Ishikawa (cell line): ENCODE measurements at regions not wholly inside any gene's neighbourhood (a gene's known extent, or its start where the extent isn't known, plus 50 kb on each side); places are given as distances from the start of the nearest gene placed in this dataset.

Experiments
- EGR1 ChIP-seq: IDR thresholded peaks from 2 replicates; pipeline ENCODE4 v1.6.1; 2012
- EP300 ChIP-seq: IDR thresholded peaks from 2 replicates; pipeline ENCODE4 v1.6.1; 2012; ENCODE audit warnings: borderline replicate concordance
- FOXM1 ChIP-seq: IDR thresholded peaks from 2 replicates; pipeline ENCODE4 v1.6.1; 2012; ENCODE audit warnings: low read depth, borderline replicate concordance
- NFIC ChIP-seq: IDR thresholded peaks from 2 replicates; pipeline ENCODE4 v1.6.1; 2012
- RAD21 ChIP-seq: IDR thresholded peaks from 2 replicates; pipeline ENCODE4 v1.6.1; 2012; ENCODE audit warnings: low read depth
- TAF1 ChIP-seq: IDR thresholded peaks from 2 replicates; pipeline ENCODE4 v1.6.1; 2012; ENCODE audit warnings: low read depth, mild to moderate bottlenecking
- ZBTB7A ChIP-seq: IDR thresholded peaks from 2 replicates; pipeline ENCODE4 v1.6.1; 2012; ENCODE audit warnings: low read depth
- TF ChIP-seq, protein P1 (sequence below): IDR thresholded peaks from 2 replicates; pipeline ENCODE4 v1.6.1; 2012; ENCODE audit warnings: low read depth, mild to moderate bottlenecking

DNA sequence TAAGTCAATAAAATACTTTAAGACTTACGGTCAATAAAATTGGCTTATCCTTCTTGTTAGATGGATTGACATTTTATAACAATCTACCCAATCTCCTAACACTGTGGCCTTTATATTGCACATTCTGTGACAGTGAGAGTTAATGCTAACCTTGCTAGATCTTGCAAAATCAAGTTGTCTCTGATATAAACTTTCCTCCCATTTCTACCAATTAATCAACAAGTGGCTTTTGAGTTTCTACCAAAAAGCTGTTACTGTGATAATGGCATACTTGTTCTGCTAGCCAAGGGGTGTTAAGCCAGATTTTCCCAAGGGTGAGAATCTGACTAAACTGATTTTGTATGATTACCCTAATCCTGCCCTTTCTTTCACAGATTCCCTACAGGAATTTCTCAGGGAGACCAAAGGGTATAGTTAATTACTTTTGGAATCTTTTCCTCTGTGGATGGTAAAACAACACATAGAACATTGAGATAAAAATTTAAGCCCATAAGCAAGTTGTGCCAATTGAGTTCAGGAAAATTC is 174.1 kb upstream of the SUCLG2 start:
- TF ChIP-seq EP300 (no peak), EGR1 (no peak), TAF1 (no peak), FOXM1 (no peak), RAD21 (no peak), NFIC (no peak), ZBTB7A (no peak)
- TF ChIP-seq, protein P1, sequence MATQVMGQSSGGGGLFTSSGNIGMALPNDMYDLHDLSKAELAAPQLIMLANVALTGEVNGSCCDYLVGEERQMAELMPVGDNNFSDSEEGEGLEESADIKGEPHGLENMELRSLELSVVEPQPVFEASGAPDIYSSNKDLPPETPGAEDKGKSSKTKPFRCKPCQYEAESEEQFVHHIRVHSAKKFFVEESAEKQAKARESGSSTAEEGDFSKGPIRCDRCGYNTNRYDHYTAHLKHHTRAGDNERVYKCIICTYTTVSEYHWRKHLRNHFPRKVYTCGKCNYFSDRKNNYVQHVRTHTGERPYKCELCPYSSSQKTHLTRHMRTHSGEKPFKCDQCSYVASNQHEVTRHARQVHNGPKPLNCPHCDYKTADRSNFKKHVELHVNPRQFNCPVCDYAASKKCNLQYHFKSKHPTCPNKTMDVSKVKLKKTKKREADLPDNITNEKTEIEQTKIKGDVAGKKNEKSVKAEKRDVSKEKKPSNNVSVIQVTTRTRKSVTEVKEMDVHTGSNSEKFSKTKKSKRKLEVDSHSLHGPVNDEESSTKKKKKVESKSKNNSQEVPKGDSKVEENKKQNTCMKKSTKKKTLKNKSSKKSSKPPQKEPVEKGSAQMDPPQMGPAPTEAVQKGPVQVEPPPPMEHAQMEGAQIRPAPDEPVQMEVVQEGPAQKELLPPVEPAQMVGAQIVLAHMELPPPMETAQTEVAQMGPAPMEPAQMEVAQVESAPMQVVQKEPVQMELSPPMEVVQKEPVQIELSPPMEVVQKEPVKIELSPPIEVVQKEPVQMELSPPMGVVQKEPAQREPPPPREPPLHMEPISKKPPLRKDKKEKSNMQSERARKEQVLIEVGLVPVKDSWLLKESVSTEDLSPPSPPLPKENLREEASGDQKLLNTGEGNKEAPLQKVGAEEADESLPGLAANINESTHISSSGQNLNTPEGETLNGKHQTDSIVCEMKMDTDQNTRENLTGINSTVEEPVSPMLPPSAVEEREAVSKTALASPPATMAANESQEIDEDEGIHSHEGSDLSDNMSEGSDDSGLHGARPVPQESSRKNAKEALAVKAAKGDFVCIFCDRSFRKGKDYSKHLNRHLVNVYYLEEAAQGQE, result no peak
